GM23338 (cell line): ENCODE measurements at regions not wholly inside any gene's neighbourhood (a gene's known extent, or its start where the extent isn't known, plus 50 kb on each side); places are given as distances from the start of the nearest gene placed in this dataset.

Experiments
- ATAC-seq: fragments of 200-7000 bp; cut with Tn5 transposase; 3 replicates; pipeline ENCODE4 v1.9.1; 2020
- DNase-seq: peaks from one replicate; pipeline ENCODE4 v3.0.0-alpha.2; 2015; ENCODE audit warnings: low spot score
- H2AFZ ChIP-seq: fragments of 200-600 bp; sonication (generic); 2 replicates; pipeline ENCODE4 v1.8.0; 2016; ENCODE audit warnings: antibody characterized with exemption, mild to moderate bottlenecking, moderate library complexity
- H3F3A ChIP-seq: fragments of 200-600 bp; sonication (generic); replicated peaks from 2 replicates; pipeline ENCODE4 v1.8.0; 2017; ENCODE audit warnings: antibody characterized with exemption, mixed run types, low read depth
- H3K27ac ChIP-seq: fragments of 200-600 bp; sonication (generic); 2 replicates; pipeline ENCODE4 v1.6.1; 2016; ENCODE audit warnings: low read depth
- H3K27me3 ChIP-seq: fragments of 200-600 bp; sonication (generic); 2 replicates; pipeline ENCODE4 v1.8.0; 2016; ENCODE audit warnings: mild to moderate bottlenecking, mixed run types, moderate library complexity; ENCODE audit not compliant: insufficient read depth
- H3K36me3 ChIP-seq: fragments of 200-600 bp; sonication (generic); 2 replicates; pipeline ENCODE4 v1.8.0; 2016; ENCODE audit warnings: mild to moderate bottlenecking; ENCODE audit not compliant: insufficient read depth
- H3K4me1 ChIP-seq: fragments of 200-600 bp; sonication (generic); 2 replicates; pipeline ENCODE4 v1.8.0; 2016; ENCODE audit warnings: mild to moderate bottlenecking, moderate library complexity; ENCODE audit not compliant: insufficient read depth
- H3K4me2 ChIP-seq: fragments of 200-600 bp; sonication (generic); 2 replicates; pipeline ENCODE4 v1.7.1; 2017; ENCODE audit warnings: mixed run types
- H3K4me3 ChIP-seq: fragments of 200-600 bp; sonication (generic); 2 replicates; pipeline ENCODE4 v1.6.1; 2016; ENCODE audit warnings: mixed run types
- H3K79me2 ChIP-seq: fragments of 200-600 bp; sonication (generic); replicated peaks from 2 replicates; pipeline ENCODE4 v1.8.0; 2017; ENCODE audit warnings: mild to moderate bottlenecking; ENCODE audit not compliant: insufficient read depth
- H3K9me2 ChIP-seq: fragments of 200-600 bp; sonication (generic); 2 replicates; pipeline ENCODE4 v1.8.0; 2017; ENCODE audit not compliant: insufficient read depth
- H4K20me1 ChIP-seq: fragments of 200-600 bp; sonication (generic); replicated peaks from 2 replicates; pipeline ENCODE4 v1.8.0; 2017; ENCODE audit warnings: mild to moderate bottlenecking; ENCODE audit not compliant: insufficient read depth
- H3K27ac Mint-ChIP-seq: 2 replicates; pipeline ENCODE4 v1.8.0; 2020; ENCODE audit warnings: inconsistent platforms, mild to moderate bottlenecking, moderate library complexity, mixed read lengths
- H3K27me3 Mint-ChIP-seq: 3 replicates; pipeline ENCODE4 v1.8.0; 2022; ENCODE audit warnings: low read depth, mild to moderate bottlenecking, moderate library complexity, mixed read lengths, inconsistent platforms; ENCODE audit not compliant: insufficient read depth, poor library complexity
- H3K36me3 Mint-ChIP-seq: 3 replicates; pipeline ENCODE4 v1.8.0; 2021; ENCODE audit warnings: low read depth, mild to moderate bottlenecking, inconsistent platforms, moderate library complexity, mixed read lengths
- H3K4me1 Mint-ChIP-seq: 3 replicates; pipeline ENCODE4 v1.8.0; 2020; ENCODE audit warnings: mild to moderate bottlenecking, inconsistent platforms, mixed read lengths
- H3K4me3 Mint-ChIP-seq: 3 replicates; pipeline ENCODE4 v1.8.0; 2021; ENCODE audit warnings: moderate library complexity, mild to moderate bottlenecking, inconsistent platforms, mixed read lengths
- H3K9me3 Mint-ChIP-seq: 3 replicates; pipeline ENCODE4 v1.8.0; 2020; ENCODE audit warnings: moderate library complexity, mild to moderate bottlenecking, inconsistent platforms, mixed read lengths
- POLR2AphosphoS5 ChIP-seq: IDR thresholded peaks from 2 replicates; pipeline ENCODE4 v1.6.1; 2016; ENCODE audit warnings: antibody characterized with exemption, low read depth
- TF ChIP-seq, protein P1 (sequence below): fragments of 250-450 bp; sonication (Bioruptor Pico); IDR thresholded peaks from 2 replicates; pipeline ENCODE4 v1.5.0; 2020; ENCODE audit warnings: mild to moderate bottlenecking, moderate library complexity
- TF ChIP-seq, protein P2 (sequence below): IDR thresholded peaks from 2 replicates; pipeline ENCODE4 v1.6.1; 2016; ENCODE audit warnings: antibody characterized with exemption
- TF ChIP-seq, protein P3 (sequence below): IDR thresholded peaks from one replicate; pipeline ENCODE4 v1.6.1; 2018; ENCODE audit warnings: antibody characterized with exemption; ENCODE audit not compliant: unreplicated experiment

DNA sequence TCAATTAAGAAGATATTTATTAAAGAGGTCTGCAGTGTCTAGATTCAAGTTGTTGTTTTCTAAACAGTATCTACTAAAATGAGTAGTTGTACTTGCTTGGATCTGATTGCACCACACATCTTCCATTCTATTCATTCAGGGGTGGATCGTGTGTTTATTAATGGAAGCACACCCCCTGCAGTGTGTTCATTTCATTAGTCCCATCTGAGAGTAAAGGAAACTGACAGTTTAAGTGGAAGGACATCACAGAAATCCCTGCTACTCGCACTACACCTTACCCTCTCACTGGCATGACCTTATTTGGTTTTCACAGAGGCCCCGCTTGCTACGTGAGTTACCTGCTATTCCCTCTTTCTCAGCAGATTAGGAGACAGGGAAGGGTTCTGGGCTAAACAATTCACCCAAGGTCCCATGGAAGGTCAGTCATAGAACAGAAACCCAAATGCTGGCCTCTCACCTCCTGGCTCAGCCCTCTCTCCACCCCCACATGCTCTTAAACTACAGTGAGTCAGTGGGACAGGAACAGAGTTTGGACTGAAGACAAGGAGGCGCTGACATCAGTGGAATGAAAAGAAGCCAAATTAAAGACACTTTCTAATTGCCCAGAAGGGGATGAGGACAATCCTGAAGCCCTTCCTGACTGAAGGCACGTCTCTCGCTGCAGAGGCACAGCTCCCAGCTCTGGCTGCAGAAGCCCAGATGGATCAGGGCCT, 369.2 kb upstream of the NRP1 start:
- no peak overlapping the region for H3K4me2 ChIP-seq
- no peaks in the 10 kb centered on the region for H3K27me3 ChIP-seq
- no peaks in the 10 kb centered on the region for H3K36me3 ChIP-seq
- no peak for ATAC-seq
- Mint-ChIP-seq H3K27me3 (no peaks in the 10 kb centered on the region), H3K36me3 (peaks cover 7% of the 10 kb centered on the region; the same call in 2 of the 3 replicates), H3K4me1 (peaks cover 10% of the 10 kb centered on the region; the same call in 2 of the 3 replicates), H3K4me3 (no peak overlapping the region), H3K9me3 (peaks cover 6% of the 10 kb centered on the region; the same call in 1 of the 3 replicates), H3K27ac (no peak overlapping the region)
- TF ChIP-seq, protein P1, sequence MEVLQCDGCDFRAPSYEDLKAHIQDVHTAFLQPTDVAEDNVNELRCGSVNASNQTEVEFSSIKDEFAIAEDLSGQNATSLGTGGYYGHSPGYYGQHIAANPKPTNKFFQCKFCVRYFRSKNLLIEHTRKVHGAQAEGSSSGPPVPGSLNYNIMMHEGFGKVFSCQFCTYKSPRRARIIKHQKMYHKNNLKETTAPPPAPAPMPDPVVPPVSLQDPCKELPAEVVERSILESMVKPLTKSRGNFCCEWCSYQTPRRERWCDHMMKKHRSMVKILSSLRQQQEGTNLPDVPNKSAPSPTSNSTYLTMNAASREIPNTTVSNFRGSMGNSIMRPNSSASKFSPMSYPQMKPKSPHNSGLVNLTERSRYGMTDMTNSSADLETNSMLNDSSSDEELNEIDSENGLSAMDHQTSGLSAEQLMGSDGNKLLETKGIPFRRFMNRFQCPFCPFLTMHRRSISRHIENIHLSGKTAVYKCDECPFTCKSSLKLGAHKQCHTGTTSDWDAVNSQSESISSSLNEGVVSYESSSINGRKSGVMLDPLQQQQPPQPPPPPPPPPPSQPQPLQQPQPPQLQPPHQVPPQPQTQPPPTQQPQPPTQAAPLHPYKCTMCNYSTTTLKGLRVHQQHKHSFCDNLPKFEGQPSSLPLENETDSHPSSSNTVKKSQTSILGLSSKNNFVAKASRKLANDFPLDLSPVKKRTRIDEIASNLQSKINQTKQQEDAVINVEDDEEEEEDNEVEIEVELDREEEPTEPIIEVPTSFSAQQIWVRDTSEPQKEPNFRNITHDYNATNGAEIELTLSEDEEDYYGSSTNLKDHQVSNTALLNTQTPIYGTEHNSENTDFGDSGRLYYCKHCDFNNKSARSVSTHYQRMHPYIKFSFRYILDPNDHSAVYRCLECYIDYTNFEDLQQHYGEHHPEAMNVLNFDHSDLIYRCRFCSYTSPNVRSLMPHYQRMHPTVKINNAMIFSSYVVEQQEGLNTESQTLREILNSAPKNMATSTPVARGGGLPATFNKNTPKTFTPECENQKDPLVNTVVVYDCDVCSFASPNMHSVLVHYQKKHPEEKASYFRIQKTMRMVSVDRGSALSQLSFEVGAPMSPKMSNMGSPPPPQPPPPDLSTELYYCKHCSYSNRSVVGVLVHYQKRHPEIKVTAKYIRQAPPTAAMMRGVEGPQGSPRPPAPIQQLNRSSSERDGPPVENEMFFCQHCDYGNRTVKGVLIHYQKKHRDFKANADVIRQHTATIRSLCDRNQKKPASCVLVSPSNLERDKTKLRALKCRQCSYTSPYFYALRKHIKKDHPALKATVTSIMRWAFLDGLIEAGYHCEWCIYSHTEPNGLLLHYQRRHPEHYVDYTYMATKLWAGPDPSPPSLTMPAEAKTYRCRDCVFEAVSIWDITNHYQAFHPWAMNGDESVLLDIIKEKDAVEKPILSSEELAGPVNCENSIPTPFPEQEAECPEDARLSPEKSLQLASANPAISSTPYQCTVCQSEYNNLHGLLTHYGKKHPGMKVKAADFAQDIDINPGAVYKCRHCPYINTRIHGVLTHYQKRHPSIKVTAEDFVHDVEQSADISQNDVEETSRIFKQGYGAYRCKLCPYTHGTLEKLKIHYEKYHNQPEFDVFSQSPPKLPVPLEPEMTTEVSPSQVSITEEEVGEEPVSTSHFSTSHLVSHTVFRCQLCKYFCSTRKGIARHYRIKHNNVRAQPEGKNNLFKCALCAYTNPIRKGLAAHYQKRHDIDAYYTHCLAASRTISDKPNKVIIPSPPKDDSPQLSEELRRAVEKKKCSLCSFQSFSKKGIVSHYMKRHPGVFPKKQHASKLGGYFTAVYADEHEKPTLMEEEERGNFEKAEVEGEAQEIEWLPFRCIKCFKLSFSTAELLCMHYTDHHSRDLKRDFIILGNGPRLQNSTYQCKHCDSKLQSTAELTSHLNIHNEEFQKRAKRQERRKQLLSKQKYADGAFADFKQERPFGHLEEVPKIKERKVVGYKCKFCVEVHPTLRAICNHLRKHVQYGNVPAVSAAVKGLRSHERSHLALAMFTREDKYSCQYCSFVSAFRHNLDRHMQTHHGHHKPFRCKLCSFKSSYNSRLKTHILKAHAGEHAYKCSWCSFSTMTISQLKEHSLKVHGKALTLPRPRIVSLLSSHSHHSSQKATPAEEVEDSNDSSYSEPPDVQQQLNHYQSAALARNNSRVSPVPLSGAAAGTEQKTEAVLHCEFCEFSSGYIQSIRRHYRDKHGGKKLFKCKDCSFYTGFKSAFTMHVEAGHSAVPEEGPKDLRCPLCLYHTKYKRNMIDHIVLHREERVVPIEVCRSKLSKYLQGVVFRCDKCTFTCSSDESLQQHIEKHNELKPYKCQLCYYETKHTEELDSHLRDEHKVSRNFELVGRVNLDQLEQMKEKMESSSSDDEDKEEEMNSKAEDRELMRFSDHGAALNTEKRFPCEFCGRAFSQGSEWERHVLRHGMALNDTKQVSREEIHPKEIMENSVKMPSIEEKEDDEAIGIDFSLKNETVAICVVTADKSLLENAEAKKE (CRISPR knock-in tag), result no peak
- TF ChIP-seq, protein P2, sequence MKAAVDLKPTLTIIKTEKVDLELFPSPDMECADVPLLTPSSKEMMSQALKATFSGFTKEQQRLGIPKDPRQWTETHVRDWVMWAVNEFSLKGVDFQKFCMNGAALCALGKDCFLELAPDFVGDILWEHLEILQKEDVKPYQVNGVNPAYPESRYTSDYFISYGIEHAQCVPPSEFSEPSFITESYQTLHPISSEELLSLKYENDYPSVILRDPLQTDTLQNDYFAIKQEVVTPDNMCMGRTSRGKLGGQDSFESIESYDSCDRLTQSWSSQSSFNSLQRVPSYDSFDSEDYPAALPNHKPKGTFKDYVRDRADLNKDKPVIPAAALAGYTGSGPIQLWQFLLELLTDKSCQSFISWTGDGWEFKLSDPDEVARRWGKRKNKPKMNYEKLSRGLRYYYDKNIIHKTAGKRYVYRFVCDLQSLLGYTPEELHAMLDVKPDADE, result no peak
- TF ChIP-seq, protein P3, sequence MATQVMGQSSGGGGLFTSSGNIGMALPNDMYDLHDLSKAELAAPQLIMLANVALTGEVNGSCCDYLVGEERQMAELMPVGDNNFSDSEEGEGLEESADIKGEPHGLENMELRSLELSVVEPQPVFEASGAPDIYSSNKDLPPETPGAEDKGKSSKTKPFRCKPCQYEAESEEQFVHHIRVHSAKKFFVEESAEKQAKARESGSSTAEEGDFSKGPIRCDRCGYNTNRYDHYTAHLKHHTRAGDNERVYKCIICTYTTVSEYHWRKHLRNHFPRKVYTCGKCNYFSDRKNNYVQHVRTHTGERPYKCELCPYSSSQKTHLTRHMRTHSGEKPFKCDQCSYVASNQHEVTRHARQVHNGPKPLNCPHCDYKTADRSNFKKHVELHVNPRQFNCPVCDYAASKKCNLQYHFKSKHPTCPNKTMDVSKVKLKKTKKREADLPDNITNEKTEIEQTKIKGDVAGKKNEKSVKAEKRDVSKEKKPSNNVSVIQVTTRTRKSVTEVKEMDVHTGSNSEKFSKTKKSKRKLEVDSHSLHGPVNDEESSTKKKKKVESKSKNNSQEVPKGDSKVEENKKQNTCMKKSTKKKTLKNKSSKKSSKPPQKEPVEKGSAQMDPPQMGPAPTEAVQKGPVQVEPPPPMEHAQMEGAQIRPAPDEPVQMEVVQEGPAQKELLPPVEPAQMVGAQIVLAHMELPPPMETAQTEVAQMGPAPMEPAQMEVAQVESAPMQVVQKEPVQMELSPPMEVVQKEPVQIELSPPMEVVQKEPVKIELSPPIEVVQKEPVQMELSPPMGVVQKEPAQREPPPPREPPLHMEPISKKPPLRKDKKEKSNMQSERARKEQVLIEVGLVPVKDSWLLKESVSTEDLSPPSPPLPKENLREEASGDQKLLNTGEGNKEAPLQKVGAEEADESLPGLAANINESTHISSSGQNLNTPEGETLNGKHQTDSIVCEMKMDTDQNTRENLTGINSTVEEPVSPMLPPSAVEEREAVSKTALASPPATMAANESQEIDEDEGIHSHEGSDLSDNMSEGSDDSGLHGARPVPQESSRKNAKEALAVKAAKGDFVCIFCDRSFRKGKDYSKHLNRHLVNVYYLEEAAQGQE, result no peak
- no peak for TF ChIP-seq POLR2AphosphoS5
- H3F3A ChIP-seq, result no peaks in the 10 kb centered on the region
- H3K4me3 ChIP-seq, result no peak overlapping the region
- H3K9me2 ChIP-seq, result peaks cover 5% of the 10 kb centered on the region; the same call in 1 of the 2 replicates
- DNase-seq, result no peak
- peak overlapping the region; percentile 29; the same call in 1 of the 2 replicates for H2AFZ ChIP-seq
- no peak overlapping the region for H3K27ac ChIP-seq
- peaks cover 8% of the 10 kb centered on the region for H3K4me1 ChIP-seq
- no peaks in the 10 kb centered on the region for H3K79me2 ChIP-seq
- no peaks in the 10 kb centered on the region for H4K20me1 ChIP-seq
